ENCODE measurements at regions not wholly inside any gene's neighbourhood (a gene's known extent, or its start where the extent isn't known, plus 50 kb on each side); places are given as distances from the start of the nearest gene placed in this dataset.

DNA sequence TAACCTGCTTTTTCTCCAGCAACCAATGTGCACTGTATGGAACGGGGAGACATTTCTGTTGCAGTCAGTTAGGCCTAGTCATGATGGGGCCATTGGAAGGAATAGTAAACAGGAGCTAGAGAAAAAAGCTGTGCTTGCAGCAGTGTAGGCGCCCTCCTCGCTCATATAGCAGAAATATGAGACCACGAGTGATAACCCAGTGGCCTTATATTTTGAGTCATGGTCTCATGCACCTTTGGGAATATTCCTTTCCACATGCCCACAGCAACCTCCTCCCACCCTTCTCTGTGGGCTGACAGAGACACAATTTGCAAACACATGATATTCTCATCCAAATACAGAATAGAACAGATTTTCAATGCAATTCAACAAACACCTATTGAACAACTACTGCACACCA lies 248.9 kb upstream of the CITED2 start:
- H3K4me3 ChIP-seq (ENCODE audit: low read length) = no peak overlapping the region
- no peaks in the 10 kb centered on the region for H3F3A ChIP-seq (ENCODE audit: insufficient read depth, low read length, poor library complexity, severe bottlenecking)
- H3K27ac ChIP-seq (ENCODE audit: low read length) = no peak overlapping the region
- TF ChIP-seq RAD21 (conservative IDR thresholded peaks at IDR 0.05) (no peak), POLR2AphosphoS5 (IDR thresholded peaks at IDR 0.05) (no peak), EP300 (conservative IDR thresholded peaks at IDR 0.05; ENCODE audit: poor library complexity, severe bottlenecking) (no peak), MXI1 (conservative IDR thresholded peaks at IDR 0.05; ENCODE audit: poor library complexity, severe bottlenecking) (no peak), EZH2 (IDR thresholded peaks at IDR 0.05; ENCODE audit: borderline replicate concordance, insufficient read depth, low read length, poor library complexity, severe bottlenecking) (no peak), SMC3 (conservative IDR thresholded peaks at IDR 0.05; ENCODE audit: poor library complexity) (no peak), TAF1 (IDR thresholded peaks at IDR 0.05; ENCODE audit: low read depth) (no peak)
- TF ChIP-seq, protein P1, sequence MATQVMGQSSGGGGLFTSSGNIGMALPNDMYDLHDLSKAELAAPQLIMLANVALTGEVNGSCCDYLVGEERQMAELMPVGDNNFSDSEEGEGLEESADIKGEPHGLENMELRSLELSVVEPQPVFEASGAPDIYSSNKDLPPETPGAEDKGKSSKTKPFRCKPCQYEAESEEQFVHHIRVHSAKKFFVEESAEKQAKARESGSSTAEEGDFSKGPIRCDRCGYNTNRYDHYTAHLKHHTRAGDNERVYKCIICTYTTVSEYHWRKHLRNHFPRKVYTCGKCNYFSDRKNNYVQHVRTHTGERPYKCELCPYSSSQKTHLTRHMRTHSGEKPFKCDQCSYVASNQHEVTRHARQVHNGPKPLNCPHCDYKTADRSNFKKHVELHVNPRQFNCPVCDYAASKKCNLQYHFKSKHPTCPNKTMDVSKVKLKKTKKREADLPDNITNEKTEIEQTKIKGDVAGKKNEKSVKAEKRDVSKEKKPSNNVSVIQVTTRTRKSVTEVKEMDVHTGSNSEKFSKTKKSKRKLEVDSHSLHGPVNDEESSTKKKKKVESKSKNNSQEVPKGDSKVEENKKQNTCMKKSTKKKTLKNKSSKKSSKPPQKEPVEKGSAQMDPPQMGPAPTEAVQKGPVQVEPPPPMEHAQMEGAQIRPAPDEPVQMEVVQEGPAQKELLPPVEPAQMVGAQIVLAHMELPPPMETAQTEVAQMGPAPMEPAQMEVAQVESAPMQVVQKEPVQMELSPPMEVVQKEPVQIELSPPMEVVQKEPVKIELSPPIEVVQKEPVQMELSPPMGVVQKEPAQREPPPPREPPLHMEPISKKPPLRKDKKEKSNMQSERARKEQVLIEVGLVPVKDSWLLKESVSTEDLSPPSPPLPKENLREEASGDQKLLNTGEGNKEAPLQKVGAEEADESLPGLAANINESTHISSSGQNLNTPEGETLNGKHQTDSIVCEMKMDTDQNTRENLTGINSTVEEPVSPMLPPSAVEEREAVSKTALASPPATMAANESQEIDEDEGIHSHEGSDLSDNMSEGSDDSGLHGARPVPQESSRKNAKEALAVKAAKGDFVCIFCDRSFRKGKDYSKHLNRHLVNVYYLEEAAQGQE (IDR thresholded peaks at IDR 0.05; ENCODE audit: borderline replicate concordance) = no peak
- TF ChIP-seq, protein P2, sequence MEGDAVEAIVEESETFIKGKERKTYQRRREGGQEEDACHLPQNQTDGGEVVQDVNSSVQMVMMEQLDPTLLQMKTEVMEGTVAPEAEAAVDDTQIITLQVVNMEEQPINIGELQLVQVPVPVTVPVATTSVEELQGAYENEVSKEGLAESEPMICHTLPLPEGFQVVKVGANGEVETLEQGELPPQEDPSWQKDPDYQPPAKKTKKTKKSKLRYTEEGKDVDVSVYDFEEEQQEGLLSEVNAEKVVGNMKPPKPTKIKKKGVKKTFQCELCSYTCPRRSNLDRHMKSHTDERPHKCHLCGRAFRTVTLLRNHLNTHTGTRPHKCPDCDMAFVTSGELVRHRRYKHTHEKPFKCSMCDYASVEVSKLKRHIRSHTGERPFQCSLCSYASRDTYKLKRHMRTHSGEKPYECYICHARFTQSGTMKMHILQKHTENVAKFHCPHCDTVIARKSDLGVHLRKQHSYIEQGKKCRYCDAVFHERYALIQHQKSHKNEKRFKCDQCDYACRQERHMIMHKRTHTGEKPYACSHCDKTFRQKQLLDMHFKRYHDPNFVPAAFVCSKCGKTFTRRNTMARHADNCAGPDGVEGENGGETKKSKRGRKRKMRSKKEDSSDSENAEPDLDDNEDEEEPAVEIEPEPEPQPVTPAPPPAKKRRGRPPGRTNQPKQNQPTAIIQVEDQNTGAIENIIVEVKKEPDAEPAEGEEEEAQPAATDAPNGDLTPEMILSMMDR (IDR thresholded peaks at IDR 0.05; ENCODE audit: poor library complexity, severe bottlenecking) = no peak
- no peaks in the 10 kb centered on the region for H3K79me2 ChIP-seq (replicated peaks; ENCODE audit: insufficient read depth, low read length)
- no peak overlapping the region for H2AFZ ChIP-seq (ENCODE audit: low read depth, low read length)
- H3K36me3 ChIP-seq (ENCODE audit: insufficient read depth, low read length) = no peaks in the 10 kb centered on the region
- no peaks in the 10 kb centered on the region for H3K9me3 ChIP-seq (ENCODE audit: low read length)
- no peaks in the 10 kb centered on the region for H3K9me2 ChIP-seq (ENCODE audit: insufficient read depth, low read length)
- no peaks in the 10 kb centered on the region for H4K20me1 ChIP-seq (ENCODE audit: insufficient read depth)
- no peak overlapping the region for H3K9ac ChIP-seq (ENCODE audit: low read length)
- no peak overlapping the region for H3K4me2 ChIP-seq (ENCODE audit: low read length)
- H3K27me3 ChIP-seq (ENCODE audit: insufficient read depth, low read depth, low read length) = no peaks in the 10 kb centered on the region

DNA sequence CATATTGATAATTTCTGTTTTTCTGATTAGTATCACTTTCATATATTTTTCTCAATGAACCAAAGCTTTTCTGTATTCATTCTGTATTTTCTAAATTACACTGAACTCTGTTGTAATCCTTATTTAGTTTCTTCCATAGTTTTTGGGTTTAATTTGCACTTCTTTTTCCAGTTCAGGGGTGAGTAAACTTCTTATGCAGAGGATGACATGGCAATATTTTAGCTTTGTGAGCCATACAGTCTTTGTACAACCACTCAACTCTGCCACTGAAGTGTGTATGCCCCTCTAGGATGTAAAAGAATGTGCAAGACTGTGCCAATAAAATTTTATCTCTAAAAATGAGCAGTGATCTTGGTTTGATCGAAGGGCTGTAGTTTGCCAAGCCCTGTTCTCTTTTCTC lies 239.0 kb upstream of the CITED2 start:
- no peak for TF ChIP-seq MXI1 (conservative IDR thresholded peaks at IDR 0.05; ENCODE audit: poor library complexity, severe bottlenecking)
- TF ChIP-seq RAD21 (conservative IDR thresholded peaks at IDR 0.05) = no peak
- no peak for TF ChIP-seq TAF1 (IDR thresholded peaks at IDR 0.05; ENCODE audit: low read depth)
- TF ChIP-seq EZH2 (IDR thresholded peaks at IDR 0.05; ENCODE audit: borderline replicate concordance, insufficient read depth, low read length, poor library complexity, severe bottlenecking) = no peak
- no peak for TF ChIP-seq EP300 (conservative IDR thresholded peaks at IDR 0.05; ENCODE audit: poor library complexity, severe bottlenecking)
- no peak for TF ChIP-seq SMC3 (conservative IDR thresholded peaks at IDR 0.05; ENCODE audit: poor library complexity)
- TF ChIP-seq, protein P1 (IDR thresholded peaks at IDR 0.05; ENCODE audit: borderline replicate concordance) = no peak
- TF ChIP-seq POLR2AphosphoS5 (IDR thresholded peaks at IDR 0.05) = no peak
- TF ChIP-seq, protein P2 (IDR thresholded peaks at IDR 0.05; ENCODE audit: poor library complexity, severe bottlenecking) = no peak
- no peaks in the 10 kb centered on the region for H3K9me3 ChIP-seq (ENCODE audit: low read length)
- no peaks in the 10 kb centered on the region for H3F3A ChIP-seq (ENCODE audit: insufficient read depth, low read length, poor library complexity, severe bottlenecking)
- H3K4me3 ChIP-seq (ENCODE audit: low read length) = no peak overlapping the region
- H3K9me2 ChIP-seq (ENCODE audit: insufficient read depth, low read length) = no peaks in the 10 kb centered on the region
- no peaks in the 10 kb centered on the region for H4K20me1 ChIP-seq (ENCODE audit: insufficient read depth)
- no peaks in the 10 kb centered on the region for H3K79me2 ChIP-seq (replicated peaks; ENCODE audit: insufficient read depth, low read length)
- no peak overlapping the region for H3K9ac ChIP-seq (ENCODE audit: low read length)
- no peak overlapping the region for H3K4me2 ChIP-seq (ENCODE audit: low read length)
- H3K27ac ChIP-seq (ENCODE audit: low read length) = no peak overlapping the region
- no peak overlapping the region for H2AFZ ChIP-seq (ENCODE audit: low read depth, low read length)
- no peaks in the 10 kb centered on the region for H3K27me3 ChIP-seq (ENCODE audit: insufficient read depth, low read depth, low read length)
- H3K36me3 ChIP-seq (ENCODE audit: insufficient read depth, low read length) = no peaks in the 10 kb centered on the region

Measured in neural cell (in vitro differentiated cells).